Pancreas (tissue), 10 donors: ENCODE measurements at regions not wholly inside any gene's neighbourhood (a gene's known extent, or its start where the extent isn't known, plus 50 kb on each side); places are given as distances from the start of the nearest gene placed in this dataset.

ENCODE experiments used
- ATAC-seq, 4 donors: fragments of 200-7000 bp; cut with Tn5 transposase; one replicate each; pipeline versions ENCODE4 v1.8.0 to v1.9.1; 2020; ENCODE audit warnings: mild to moderate bottlenecking in 4 of 4, moderate library complexity in 4 of 4
- DNase-seq, 6 donors: peaks; one replicate each; pipeline ENCODE4 v3.0.0-alpha.2; 2020
- FAIRE-seq: peaks from 2 replicates; lab custom pipeline; 2012; peaks lifted over from hg19 to GRCh38; lab: Jason Lieb, UNC
- H3K27ac ChIP-seq, 4 donors: fragments of 200-600 bp; sonication (generic); 1 replicate in 3 of 4; 2 replicates in 1 of 4; pipeline versions ENCODE4 v1.5.0 to v1.8.0; 2020
- H3K27me3 ChIP-seq, 4 donors: fragments of 200-600 bp; one replicate each; pipeline ENCODE4 v1.8.0; 2021
- H3K36me3 ChIP-seq, 3 donors: fragments of 200-600 bp; sonication (generic) in 1 of 3; one replicate each; pipeline versions ENCODE4 v1.5.0 to v1.8.0; 2020 to 2021
- H3K4me1 ChIP-seq, 3 donors: fragments of 200-600 bp; one replicate each; pipeline ENCODE4 v1.8.0; 2021
- H3K4me3 ChIP-seq, 4 donors: fragments of 200-600 bp; sonication (generic) in 2 of 4; one replicate each; pipeline versions ENCODE4 v1.5.0 to v1.8.0; 2020 to 2021
- H3K9me3 ChIP-seq, 4 donors: fragments of 200-600 bp; one replicate each; pipeline ENCODE4 v1.8.0; 2021
- CTCF ChIP-seq, 4 donors: fragments of 200-600 bp; sonication (generic) in 3 of 4; IDR thresholded peaks; one replicate each; pipeline versions ENCODE4 v1.5.0 to v1.8.0; 2021; ENCODE audit warnings: antibody characterized with exemption in 4 of 4
- WGBS, 2 donors: extraction: QIAGEN DNeasy Blood & Tissue Kit; methylation state at CpG; one replicate each; pipeline ENCODE4 v1.1.7; 2013; 5-methylcytosine and 5-hydroxymethylcytosine counted together
- intact Hi-C, 3 donors: fragments of 100-400 bp; cut with DNase I; formaldehyde crosslinking; loops; one replicate each; pipeline versions ENCODE4 v1.11.1 to v1.14.2; 2022
- donor health status: healthy with polysubstance abuse.
- donor health status: DM: no; HTN: no; CAD: no; lungs with moderate emphysema.
- donor health status: DM: no; HTN: no; CAD: no.
- donor health status: control.
- donor health status: control.
- donor health status: Bipolar disorder and iron deficiency.
- donor health status: DM: yes; HTN: yes; CAD: no.
- donor health status: DM: no; HTN: no; CAD: no.
- donor health status: DM: no; HTN: no; CAD: no.
- donor health status: DM: yes; HTN: yes; CAD: no.

DNA sequence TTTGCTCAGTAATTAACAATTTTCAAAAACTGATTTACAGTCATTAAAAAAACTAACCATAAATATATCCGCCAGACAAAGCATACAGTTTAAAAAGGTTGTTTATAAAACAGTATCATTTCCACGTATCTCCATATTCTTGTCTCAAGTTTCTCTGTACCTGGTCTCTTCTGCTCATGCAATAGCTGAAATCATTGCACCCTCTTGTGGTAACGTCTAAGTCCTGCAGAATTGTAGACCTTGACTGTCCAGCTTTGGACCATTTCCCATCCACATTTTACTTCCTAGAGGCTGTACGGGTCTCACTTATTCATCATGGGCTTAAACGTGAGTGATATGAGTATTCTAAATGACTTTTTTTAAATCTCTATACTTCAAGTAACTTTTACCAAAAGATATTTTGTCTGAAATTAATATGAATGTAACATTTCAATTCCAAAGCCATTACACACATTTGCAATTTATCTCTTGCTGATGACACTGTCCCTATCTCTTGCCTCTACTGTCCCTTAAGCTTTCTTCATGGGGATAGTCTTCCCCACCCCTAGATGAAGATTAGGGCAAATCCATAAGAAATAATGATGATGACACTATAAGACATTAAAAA lies 118.5 kb downstream of the BTC start:
- intact Hi-C loops: loop anchor here in 2 of 3 donors (5.0 to 10.0 kb wide), 2 partner anchors 301 to 303 kb away; no protein-coding TSS in a partner anchor
- FAIRE-seq (peak; percentile 91), DNase-seq (peak in 2 of 6 donors; percentile 21 to 51)

DNA sequence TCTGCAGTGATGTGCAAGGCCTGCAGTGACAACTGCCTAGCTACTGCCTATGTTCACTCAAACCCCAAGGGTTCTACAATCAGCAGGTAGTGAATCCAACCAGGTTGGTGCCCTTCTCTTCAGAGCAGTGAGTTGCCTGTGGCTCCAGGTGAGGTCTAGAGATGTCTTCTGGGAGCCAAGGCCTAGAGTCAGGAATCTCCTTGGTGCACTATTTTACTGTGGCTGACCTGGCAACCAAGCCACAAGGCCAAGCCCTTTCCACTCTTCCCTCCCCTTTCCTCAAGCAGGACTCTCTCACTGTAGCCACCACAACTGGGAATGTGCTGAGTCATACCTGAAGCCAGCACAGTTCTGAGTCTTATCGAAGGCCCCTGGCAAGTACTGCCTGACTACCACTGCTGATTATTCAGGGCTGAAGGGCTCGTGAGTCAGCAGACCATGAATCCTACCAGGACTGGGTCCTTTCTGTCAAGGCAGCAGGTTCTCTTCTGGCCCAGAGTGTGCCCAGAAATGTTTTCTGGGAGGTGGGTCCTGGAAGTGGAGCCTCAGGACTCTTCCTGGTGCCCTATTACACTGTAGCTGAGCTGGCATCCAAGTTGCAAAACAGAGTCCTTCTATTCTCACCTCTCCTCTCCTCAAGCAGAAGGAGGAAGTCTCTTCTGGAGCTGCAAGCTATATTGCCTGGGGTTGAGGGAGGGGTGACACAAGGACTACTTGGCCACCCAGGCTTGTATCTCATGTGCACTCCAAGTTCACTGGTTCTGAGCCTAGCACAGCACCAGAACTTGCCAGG lies 111.6 kb downstream of the BTC start:
- Histone ChIP-seq H3K4me3 (no peak overlapping the region), H3K9me3 (no peaks in the 10 kb centered on the region), H3K36me3 (no peaks in the 10 kb centered on the region), H3K27ac (no peak overlapping the region), H3K27me3 (no peaks in the 10 kb centered on the region), H3K4me1 (no peaks in the 10 kb centered on the region)
- intact Hi-C loops: no loop called here
- no peak for TF ChIP-seq CTCF (IDR thresholded peaks at IDR 0.05)
- ATAC-seq (peak; percentile 76 to 100 (median 88)), FAIRE-seq (no peak), DNase-seq (peak in 3 of 6 donors; percentile 26 to 55 (median 52))
- WGBS, 2 donors: 17 to 28% methylated on average over 2 of the region's 2 CpGs

More for the DNA sequence above, 118.5 kb downstream of the BTC start:
- Histone ChIP-seq H3K4me3 (no peak overlapping the region), H3K27ac (no peak overlapping the region), H3K27me3 (no peaks in the 10 kb centered on the region), H3K9me3 (no peaks in the 10 kb centered on the region), H3K36me3 (no peaks in the 10 kb centered on the region), H3K4me1 (peaks cover 0 to 4% (median 0%) of the 10 kb centered on the region in 3 donors)
- WGBS, 2 donors: 2 to 4% methylated on average over 5 of the region's 5 CpGs
- ATAC-seq: peak; percentile 78 to 94 (median 90)
- TF ChIP-seq CTCF (IDR thresholded peaks at IDR 0.05): peak; percentile 47 to 64 (median 55)

DNA sequence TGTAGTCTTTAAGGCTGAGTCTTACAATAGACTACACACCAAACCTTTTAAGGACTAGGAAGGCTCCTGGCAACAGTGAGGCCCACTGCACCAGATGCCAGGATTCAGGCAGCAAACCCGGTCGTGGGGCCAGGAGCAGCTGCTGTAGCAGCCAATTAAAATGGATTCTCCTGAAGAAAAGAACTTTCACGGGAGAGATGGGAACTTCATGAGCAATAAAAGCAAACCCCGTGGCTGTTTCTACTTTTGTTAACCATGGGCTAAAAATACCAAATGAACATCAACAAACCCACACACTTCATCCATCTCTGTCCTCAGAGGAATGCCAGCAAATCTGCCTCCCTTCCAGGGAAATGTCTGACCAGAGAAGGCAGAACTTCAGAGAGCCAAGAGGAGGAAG lies 101.4 kb downstream of the BTC start:
- Histone ChIP-seq H3K27me3 (no peaks in the 10 kb centered on the region), H3K4me3 (no peak overlapping the region), H3K27ac (no peak overlapping the region), H3K4me1 (no peaks in the 10 kb centered on the region), H3K36me3 (no peaks in the 10 kb centered on the region), H3K9me3 (no peaks in the 10 kb centered on the region)
- 30 to 46% methylated on average over 4 of the region's 4 CpGs for WGBS, 2 donors
- DNase-seq: no peak
- TF ChIP-seq CTCF (IDR thresholded peaks at IDR 0.05): no peak
- intact Hi-C loops: no loop called here
- ATAC-seq: no peak
- no peak for FAIRE-seq
